Mucosa of rectum (tissue), 2 donors: ENCODE measurements at regions not wholly inside any gene's neighbourhood (a gene's known extent, or its start where the extent isn't known, plus 50 kb on each side); places are given as distances from the start of the nearest gene placed in this dataset.
"Not testable (repeated sequence)": the region's sequence is repeated elsewhere in the genome, so short reads cannot be mapped to it uniquely, and the experiment has no call there.

Experiments used
- H3K27ac ChIP-seq, 2 donors: one replicate each; pipeline ENCODE4 v1.7.0; 2013; ENCODE audit warnings: inconsistent platforms in 2 of 2, low read depth in 2 of 2, low read length in 2 of 2
- H3K27me3 ChIP-seq, 2 donors: one replicate each; pipeline ENCODE4 v1.7.0; 2013; ENCODE audit warnings: low read length in 2 of 2; ENCODE audit not compliant: control insufficient read depth in 2 of 2, insufficient read depth in 2 of 2
- H3K36me3 ChIP-seq, 2 donors: one replicate each; pipeline ENCODE4 v1.7.0; 2013; ENCODE audit warnings: low read length in 2 of 2; ENCODE audit not compliant: control insufficient read depth in 2 of 2, insufficient read depth in 2 of 2
- H3K4me1 ChIP-seq, 2 donors: one replicate each; pipeline ENCODE4 v1.7.0; 2013; ENCODE audit warnings: low read length in 2 of 2, mild to moderate bottlenecking in 1 of 2; ENCODE audit not compliant: control insufficient read depth in 2 of 2, insufficient read depth in 2 of 2
- H3K4me3 ChIP-seq, 2 donors: one replicate each; pipeline ENCODE4 v1.7.0; 2013; ENCODE audit warnings: low read length in 2 of 2
- H3K9ac ChIP-seq, 2 donors: one replicate each; pipeline ENCODE4 v1.7.0; 2013; ENCODE audit warnings: low read length in 2 of 2, low read depth in 1 of 2, mild to moderate bottlenecking in 1 of 2
- H3K9me3 ChIP-seq, 2 donors: one replicate each; pipeline ENCODE4 v1.7.0; 2013; ENCODE audit warnings: low read length in 2 of 2; ENCODE audit not compliant: control insufficient read depth in 2 of 2
- donor health status: healthy.
- donor health status: Normal muscosa, but diverticular disease.

DNA sequence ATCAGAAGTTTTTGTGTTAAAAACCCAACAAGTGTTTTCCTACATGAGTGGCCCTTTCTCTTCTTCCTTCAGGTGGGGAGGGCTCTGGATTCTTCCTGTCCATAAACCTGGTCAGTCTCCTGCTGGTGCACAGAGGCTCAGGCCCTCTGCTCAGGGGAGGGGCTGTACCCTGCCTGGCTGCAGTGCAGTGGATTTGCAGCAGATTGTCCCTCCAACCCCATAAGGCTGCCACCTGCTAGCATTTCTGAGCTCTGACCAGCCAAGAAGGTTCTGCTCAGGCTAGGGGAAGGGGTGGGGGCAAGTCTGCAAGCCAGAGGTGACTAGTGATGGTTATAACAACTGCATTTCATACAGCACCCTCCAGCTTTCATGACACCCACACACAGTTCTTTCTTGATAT, 333.7 kb upstream of the FRG2C start:
- H3K4me3 ChIP-seq, H3K36me3 ChIP-seq, H3K27ac ChIP-seq, H3K27me3 ChIP-seq, H3K9ac ChIP-seq, H3K9me3 ChIP-seq, H3K4me1 ChIP-seq: not testable (repeated sequence)

DNA sequence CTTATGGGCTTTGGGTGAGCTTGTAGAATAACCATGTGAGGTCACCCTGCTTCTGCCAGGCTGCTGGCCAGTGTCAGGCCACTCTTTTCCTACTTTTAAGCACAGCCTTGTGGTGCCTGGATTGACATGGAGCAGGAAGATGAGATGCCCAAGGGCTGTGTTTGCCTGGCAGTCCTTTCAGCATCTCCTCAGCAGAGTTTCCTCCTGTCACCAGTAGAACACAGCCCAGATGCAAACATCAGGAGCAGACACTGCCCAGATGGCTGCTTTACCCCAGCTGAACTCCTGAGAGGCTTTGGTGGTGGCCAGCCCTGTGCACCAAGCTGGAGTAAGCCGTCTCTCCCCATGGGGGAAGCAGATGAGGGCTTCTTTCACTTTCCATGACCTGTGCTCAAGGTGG, 332.0 kb upstream of the FRG2C start:
- not testable (repeated sequence) for H3K27ac ChIP-seq, H3K9me3 ChIP-seq, H3K27me3 ChIP-seq, H3K36me3 ChIP-seq, H3K9ac ChIP-seq, H3K4me1 ChIP-seq, H3K4me3 ChIP-seq

DNA sequence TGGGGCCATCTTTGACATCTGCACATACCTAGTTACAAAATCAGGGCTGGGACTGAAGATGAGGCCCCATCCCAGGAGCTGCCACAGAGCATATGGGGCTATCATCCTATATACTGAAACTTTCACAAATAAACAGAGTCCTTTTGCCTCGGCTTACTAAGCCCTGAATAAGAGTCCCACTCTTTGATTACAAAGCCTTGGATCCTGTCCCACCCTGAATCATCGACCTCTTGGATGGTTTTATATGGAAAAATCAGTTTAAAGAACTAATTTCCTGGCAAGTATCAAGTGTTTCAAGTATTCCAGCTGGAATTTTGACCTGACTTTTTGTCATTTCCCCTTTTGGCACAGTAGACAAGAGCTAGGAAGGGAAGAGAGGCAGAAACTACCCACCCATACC, 331.3 kb upstream of the FRG2C start:
- Histone ChIP-seq H3K9ac (no peak overlapping the region), H3K9me3 (no peaks in the 10 kb centered on the region), H3K27ac (no peak overlapping the region), H3K4me1 (no peaks in the 10 kb centered on the region), H3K27me3 (no peaks in the 10 kb centered on the region), H3K4me3 (no peak overlapping the region), H3K36me3 (no peaks in the 10 kb centered on the region)

DNA sequence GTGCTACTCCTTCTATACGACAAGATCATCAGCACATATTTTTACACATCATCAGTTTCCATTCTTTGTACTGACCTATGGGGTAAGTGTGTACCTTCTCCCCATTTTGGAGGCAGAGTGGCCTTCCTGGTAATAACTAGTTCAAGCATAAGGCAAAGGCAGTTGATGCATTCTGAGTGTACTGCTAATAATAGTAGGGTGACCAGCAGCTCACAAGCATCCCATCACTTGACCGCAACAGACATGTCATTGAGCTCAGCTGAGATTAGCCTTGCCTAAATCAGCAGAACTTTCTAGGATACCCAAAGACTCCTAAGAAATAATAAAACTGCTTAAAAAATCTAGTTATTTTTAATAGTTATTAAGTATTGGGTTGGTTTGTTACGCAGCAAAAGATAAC, 329.8 kb upstream of the FRG2C start:
- H3K4me3 ChIP-seq: no peak overlapping the region
- no peak overlapping the region for H3K9ac ChIP-seq
- H3K9me3 ChIP-seq: no peaks in the 10 kb centered on the region
- no peaks in the 10 kb centered on the region for H3K36me3 ChIP-seq
- no peaks in the 10 kb centered on the region for H3K4me1 ChIP-seq
- H3K27ac ChIP-seq: no peak overlapping the region
- H3K27me3 ChIP-seq: no peaks in the 10 kb centered on the region

- Histone ChIP-seq H3K9me3 (no peaks in the 10 kb centered on the region), H3K27me3 (no peaks in the 10 kb centered on the region), H3K9ac (no peak overlapping the region), H3K4me1 (no peaks in the 10 kb centered on the region), H3K36me3 (no peaks in the 10 kb centered on the region), H3K4me3 (no peak overlapping the region), H3K27ac (no peak overlapping the region)
These were observed 326.8 kb upstream of the FRG2C start for GRCh38 chr3:75337226-75337900.

GRCh38 chr3:75338342-75338741, 325.8 kb upstream of the FRG2C start:
- Histone ChIP-seq H3K9ac (no peak overlapping the region), H3K36me3 (no peaks in the 10 kb centered on the region), H3K9me3 (no peaks in the 10 kb centered on the region), H3K4me3 (no peak overlapping the region), H3K27me3 (no peaks in the 10 kb centered on the region), H3K27ac (no peak overlapping the region), H3K4me1 (no peaks in the 10 kb centered on the region)

DNA sequence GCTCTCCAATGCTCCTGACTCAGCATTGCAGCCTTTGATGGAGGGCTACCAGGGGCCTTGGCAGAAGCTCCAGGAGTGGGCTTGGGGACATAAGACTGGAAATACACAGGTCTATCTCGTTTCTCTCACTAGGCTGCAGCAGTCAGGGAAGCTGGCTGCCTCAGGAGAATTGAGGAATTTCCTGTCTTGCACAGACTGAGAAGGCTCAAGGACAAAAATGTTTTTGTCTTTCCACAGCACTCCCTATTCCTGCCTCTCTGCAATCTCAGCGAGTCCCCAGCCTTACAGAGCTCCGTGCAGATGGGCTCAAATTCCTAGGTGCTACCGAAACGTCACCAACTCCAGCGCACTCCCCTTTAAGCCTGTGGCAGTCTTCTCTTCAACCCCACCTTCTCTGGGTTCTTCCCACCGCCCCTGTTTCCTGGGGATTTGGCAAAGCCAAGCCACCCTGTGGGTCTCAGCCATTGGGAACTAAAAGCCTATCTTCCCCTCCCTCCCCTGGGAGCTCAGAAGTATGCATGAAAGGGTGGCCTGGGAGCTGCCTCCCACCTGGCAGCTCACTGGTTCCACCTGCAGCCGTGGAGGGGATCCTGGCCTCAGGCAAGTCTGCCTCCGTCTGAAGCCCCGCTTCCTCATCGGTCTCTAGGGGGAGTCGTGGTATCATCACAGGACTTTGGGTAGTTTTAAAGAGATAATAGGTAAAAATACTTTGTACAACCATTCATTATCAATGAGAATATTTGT, 322.6 kb upstream of the FRG2C start:
- Histone ChIP-seq H3K36me3 (no peaks in the 10 kb centered on the region), H3K9me3 (no peaks in the 10 kb centered on the region), H3K9ac (no peak overlapping the region), H3K4me3 (no peak overlapping the region), H3K27ac (no peak overlapping the region), H3K4me1 (no peaks in the 10 kb centered on the region), H3K27me3 (no peaks in the 10 kb centered on the region)

DNA sequence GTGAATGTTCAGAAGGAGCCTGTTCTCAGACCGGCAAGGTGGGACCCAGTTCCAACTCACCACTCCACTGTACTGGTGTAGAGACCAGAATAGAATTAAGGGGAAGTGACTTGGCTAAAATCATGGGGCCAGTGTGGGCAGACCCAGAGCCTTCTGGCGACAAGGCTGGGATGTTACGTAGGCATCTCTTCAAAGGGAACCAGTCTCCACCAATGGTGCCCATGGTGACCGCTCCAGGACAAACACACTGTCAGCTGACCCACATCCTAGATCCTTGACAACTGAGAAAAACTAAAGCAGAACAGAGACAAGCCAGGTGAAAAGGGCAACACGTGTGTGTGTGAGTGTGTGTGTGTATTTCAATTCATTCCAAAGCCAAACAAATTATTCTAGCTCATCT, 321.7 kb upstream of the FRG2C start:
- Histone ChIP-seq H3K27ac (no peak overlapping the region), H3K9me3 (no peaks in the 10 kb centered on the region), H3K9ac (no peak overlapping the region), H3K4me1 (no peaks in the 10 kb centered on the region), H3K36me3 (no peaks in the 10 kb centered on the region), H3K27me3 (no peaks in the 10 kb centered on the region), H3K4me3 (no peak overlapping the region)

DNA sequence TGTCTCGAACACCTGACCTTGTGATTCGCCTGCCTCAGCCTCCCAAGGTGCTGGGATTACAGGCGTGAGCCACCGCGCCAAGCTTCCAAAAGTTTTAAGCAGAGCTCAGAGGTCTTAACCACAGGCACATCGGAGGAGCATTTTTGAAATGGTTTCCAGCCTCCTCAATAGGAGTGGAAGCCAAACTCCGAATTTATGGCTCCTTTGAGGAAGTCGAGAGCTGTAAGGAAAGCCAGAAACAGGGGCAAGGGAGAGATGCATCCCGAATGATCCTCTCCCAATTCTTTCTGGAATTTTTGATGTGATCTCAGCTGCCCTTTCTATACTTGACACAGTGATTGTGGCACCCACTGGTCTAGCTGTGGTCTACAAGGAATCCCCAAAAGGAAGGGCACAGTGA, 313.6 kb upstream of the FRG2C start:
- not testable (repeated sequence) for H3K27me3 ChIP-seq, H3K9ac ChIP-seq, H3K36me3 ChIP-seq, H3K4me1 ChIP-seq, H3K9me3 ChIP-seq, H3K4me3 ChIP-seq, H3K27ac ChIP-seq

DNA sequence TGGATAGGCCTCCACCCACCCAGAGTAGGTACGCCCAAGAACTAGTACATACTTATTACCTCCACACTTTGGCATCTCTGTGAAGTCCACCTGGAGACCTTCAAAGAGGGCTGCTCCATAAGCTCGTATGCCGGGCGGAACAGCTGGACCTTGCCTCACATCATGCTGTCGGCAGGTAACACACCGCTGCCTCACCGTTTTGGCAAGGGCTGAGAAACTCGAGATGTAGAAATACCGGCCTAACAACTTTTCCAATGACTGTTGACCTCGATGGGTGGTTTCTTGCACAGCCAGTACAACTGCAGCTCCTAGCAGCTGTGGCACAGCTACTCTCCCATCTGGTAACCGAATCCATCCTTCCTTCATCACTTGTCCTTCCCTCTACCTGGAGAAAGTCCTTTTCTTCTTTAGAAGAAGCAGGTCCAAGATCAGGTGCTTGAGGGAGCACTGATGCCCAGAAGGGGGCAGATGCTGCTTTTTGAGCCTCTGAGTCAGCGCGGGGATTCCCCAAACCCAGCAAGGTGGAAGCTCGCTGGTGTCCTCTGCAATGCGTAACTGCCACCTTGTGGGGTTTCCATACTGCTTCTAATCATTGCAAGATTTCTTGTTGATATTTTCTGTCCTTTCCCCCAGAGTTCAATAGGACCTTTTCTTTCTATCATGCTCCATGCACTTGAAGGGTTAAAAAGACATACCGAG, 301.9 kb upstream of the FRG2C start:
- H3K27me3 ChIP-seq, H3K4me3 ChIP-seq, H3K9me3 ChIP-seq, H3K36me3 ChIP-seq, H3K27ac ChIP-seq, H3K9ac ChIP-seq, H3K4me1 ChIP-seq: not testable (repeated sequence)
